Kidney capillary endothelial cell (primary cell): ENCODE measurements at regions not wholly inside any gene's neighbourhood (a gene's known extent, or its start where the extent isn't known, plus 50 kb on each side); places are given as distances from the start of the nearest gene placed in this dataset.
"Not testable (repeated sequence)": the region's sequence is repeated elsewhere in the genome, so short reads cannot be mapped to it uniquely, and the experiment has no call there.

ENCODE experiments used
- DNase-seq: peaks from one replicate; pipeline ENCODE4 v3.0.0-alpha.2; 2018; ENCODE audit warnings: low spot score

- no peak for DNase-seq
Observed at GRCh38 chr19:37303591-37304171, 67.2 kb upstream of the ZNF527 start.

- no peak for DNase-seq
Observed at GRCh38 chr19:37304190-37304883, 66.6 kb upstream of the ZNF527 start.

- no peak for DNase-seq
Observed at GRCh38 chr19:37304884-37305255, 66.0 kb upstream of the ZNF527 start.

- no peak for DNase-seq
Observed at GRCh38 chr19:37306383-37306963, 64.4 kb upstream of the ZNF527 start.

- DNase-seq, result no peak
Observed at GRCh38 chr19:37309834-37310575, 60.9 kb upstream of the ZNF527 start.

- DNase-seq, result not testable (repeated sequence)
Observed at GRCh38 chr19:37312531-37313334, 58.2 kb upstream of the ZNF527 start.

GRCh38 chr19:37313335-37313627, 57.6 kb upstream of the ZNF527 start:
- no peak for DNase-seq

- DNase-seq, result peak; percentile 95
Observed at GRCh38 chr19:37317403-37318209, 53.3 kb upstream of the ZNF527 start.

GRCh38 chr19:37320988-37321387, 49.9 kb upstream of the ZNF527 start:
- DNase-seq, result not testable (repeated sequence)
